B cell (primary cell): ENCODE measurements at regions not wholly inside any gene's neighbourhood (a gene's known extent, or its start where the extent isn't known, plus 50 kb on each side); places are given as distances from the start of the nearest gene placed in this dataset.

Experiments used
- CTCF ChIP-seq: fragments of 200-600 bp; IDR thresholded peaks from one replicate; pipeline ENCODE4 v1.8.0; 2022; ENCODE audit warnings: antibody characterized with exemption, mild to moderate bottlenecking
- EZH2 ChIP-seq: IDR thresholded peaks from 2 replicates; pipeline ENCODE4 v1.6.1; 2012; ENCODE audit warnings: borderline replicate concordance, low read depth, mild to moderate bottlenecking, moderate library complexity, low read length; ENCODE audit not compliant: insufficient read depth, poor library complexity, severe bottlenecking

- TF ChIP-seq CTCF: no peak
- TF ChIP-seq EZH2: no peak
Observed at GRCh38 chr3:70752051-70752450, 439.6 kb upstream of the MDFIC2 start.
